Panc1 (cell line): ENCODE measurements at regions not wholly inside any gene's neighbourhood (a gene's known extent, or its start where the extent isn't known, plus 50 kb on each side); places are given as distances from the start of the nearest gene placed in this dataset.

Experiments
- ATAC-seq: fragments of 200-7000 bp; cut with Tn5 transposase; 2 replicates; pipeline ENCODE4 v1.9.1; 2020; ENCODE audit warnings: mild to moderate bottlenecking, moderate library complexity
- BruUV-seq: library from RNA; stranded (reverse); fragments of 400-500 nt; replicated peaks from 2 replicates; lab custom pipeline; 2021; lab: Mats Ljungman, UMichigan
- CTCF ChIA-PET: fragments of 300-600 bp; sonication (Branson Sonifier 250); formaldehyde crosslinking; loops from one replicate; lab custom pipeline; 2022; ENCODE audit warnings: antibody characterized with exemption; lab: Charles Lee
- POLR2A ChIA-PET: fragments of 300-600 bp; sonication (Branson Sonifier 250); formaldehyde crosslinking; loops from one replicate; lab custom pipeline; 2022; ENCODE audit warnings: antibody characterized with exemption; lab: Charles Lee
- DNase-seq: peaks from one replicate; pipeline ENCODE4 v3.0.0-alpha.2; 2010; ENCODE audit warnings: low read depth, low spot score
- H3K27ac ChIP-seq: 2 replicates; pipeline ENCODE4 v1.5.1; 2011; ENCODE audit warnings: mild to moderate bottlenecking, low read length, inconsistent platforms
- H3K27me3 ChIP-seq: fragments of 200-500 bp; sonication (Bioruptor generic); 2 replicates; pipeline ENCODE4 v1.6.0; 2014; ENCODE audit warnings: low read length, inconsistent platforms; ENCODE audit not compliant: control insufficient read depth, insufficient read depth
- H3K36me3 ChIP-seq: fragments of 200-500 bp; sonication (Bioruptor generic); 2 replicates; pipeline ENCODE4 v1.5.1; 2014; ENCODE audit warnings: inconsistent platforms, mild to moderate bottlenecking, low read length, moderate library complexity; ENCODE audit not compliant: control insufficient read depth, insufficient read depth
- H3K4me1 ChIP-seq: 2 replicates; pipeline ENCODE4 v1.5.1; 2011; ENCODE audit warnings: inconsistent platforms, mild to moderate bottlenecking, low read length, moderate library complexity; ENCODE audit not compliant: control insufficient read depth, insufficient read depth
- H3K4me3 ChIP-seq, 2 experiments: 2 replicates each; pipeline ENCODE4 v1.5.1; 2011 to 2012; ENCODE audit warnings: low read depth in 2 of 2, low read length in 2 of 2, mild to moderate bottlenecking in 2 of 2, inconsistent platforms in 1 of 2, moderate library complexity in 1 of 2
- H3K9me3 ChIP-seq: fragments of 200-500 bp; sonication (Bioruptor generic); 2 replicates; pipeline ENCODE4 v1.5.1; 2014; ENCODE audit warnings: low read depth, mild to moderate bottlenecking, inconsistent platforms, low read length, moderate library complexity; ENCODE audit not compliant: control insufficient read depth, insufficient read depth
- CTCF ChIP-seq: fragments of 450-650 bp; IDR thresholded peaks from 2 replicates; pipeline ENCODE4 v1.5.1; 2017; ENCODE audit warnings: mild to moderate bottlenecking
- POLR2AphosphoS5 ChIP-seq: IDR thresholded peaks from 2 replicates; pipeline ENCODE4 v1.6.1; 2012; ENCODE audit warnings: mild to moderate bottlenecking, low read depth, low read length, moderate library complexity
- REST ChIP-seq, 2 experiments: IDR thresholded peaks; 2 replicates each; pipeline ENCODE4 v1.6.1; 2011 to 2012; ENCODE audit warnings: low read depth in 2 of 2, control low read depth in 1 of 2, low read length in 1 of 2, mild to moderate bottlenecking in 1 of 2, moderate library complexity in 1 of 2; ENCODE audit not compliant: insufficient read depth in 1 of 2
- SIN3A ChIP-seq: IDR thresholded peaks from 2 replicates; pipeline ENCODE4 v1.6.1; 2012; ENCODE audit warnings: low read depth, mild to moderate bottlenecking, low read length, moderate library complexity, borderline replicate concordance; ENCODE audit not compliant: insufficient read depth
- TCF7L2 ChIP-seq: IDR thresholded peaks from 2 replicates; pipeline ENCODE4 v1.6.1; 2011; ENCODE audit warnings: mild to moderate bottlenecking, low read depth, low read length, inconsistent platforms
- in situ Hi-C: cut with HindIII; loops from 2 replicates; pipeline ENCODE4 v1.10.0; 2016; ENCODE audit warnings: low sequenced_read_pairs, low pct_unique_long_range_greater_than_20kb
- intact Hi-C: fragments of 100-400 bp; cut with micrococcal nuclease; formaldehyde crosslinking; loops from one replicate; pipeline ENCODE4 v1.10.0; 2022; ENCODE audit not compliant: unreplicated experiment

GRCh38 chr6:54617730-54618129 lies 228.8 kb upstream of the FAM83B start:
- TF ChIP-seq REST (IDR thresholded peaks at IDR 0.05; ENCODE audit: insufficient read depth in 1 of 2, low read depth in 2 of 2, low read length in 1 of 2) (no peak), POLR2AphosphoS5 (no peak), SIN3A (no peak), CTCF (no peak), TCF7L2 (no peak)
- no peak overlapping the region for H3K27ac ChIP-seq
- H3K27me3 ChIP-seq: no peaks in the 10 kb centered on the region
- H3K4me1 ChIP-seq: no peaks in the 10 kb centered on the region
- H3K36me3 ChIP-seq: no peaks in the 10 kb centered on the region
- DNase-seq (no peak), ATAC-seq (no peak)
- POLR2A ChIA-PET: no interaction called here
- no peak overlapping the region for H3K4me3 ChIP-seq
- peaks cover 4% of the 10 kb centered on the region; the same call in 1 of the 2 replicates for H3K9me3 ChIP-seq
- CTCF ChIA-PET: no interaction called here
- in situ Hi-C loops (no loop called here), intact Hi-C loops (no loop called here)
- no TSS peak for BruUV-seq

- ATAC-seq (no peak), DNase-seq (no peak)
- Histone ChIP-seq H3K4me1 (no peaks in the 10 kb centered on the region), H3K4me3 (no peak overlapping the region), H3K27me3 (no peaks in the 10 kb centered on the region), H3K36me3 (no peaks in the 10 kb centered on the region), H3K9me3 (peaks cover 4% of the 10 kb centered on the region; the same call in 1 of the 2 replicates), H3K27ac (no peak overlapping the region)
- TF ChIP-seq REST (IDR thresholded peaks at IDR 0.05; ENCODE audit: insufficient read depth in 1 of 2, low read depth in 2 of 2, low read length in 1 of 2) (no peak), TCF7L2 (no peak), SIN3A (no peak), POLR2AphosphoS5 (no peak), CTCF (no peak)
- ChIA-PET POLR2A (no interaction called here), CTCF (no interaction called here)
- intact Hi-C loops: no loop called here
- in situ Hi-C loops: no loop called here
- no TSS peak for BruUV-seq
Measured at GRCh38 chr6:54618572-54618971, 228.0 kb upstream of the FAM83B start.
